ENCODE measurements at regions not wholly inside any gene's neighbourhood (a gene's known extent, or its start where the extent isn't known, plus 50 kb on each side); places are given as distances from the start of the nearest gene placed in this dataset.
"Not testable (repeated sequence)": the region's sequence is repeated elsewhere in the genome, so short reads cannot be mapped to it uniquely, and the experiment has no call there.

DNA sequence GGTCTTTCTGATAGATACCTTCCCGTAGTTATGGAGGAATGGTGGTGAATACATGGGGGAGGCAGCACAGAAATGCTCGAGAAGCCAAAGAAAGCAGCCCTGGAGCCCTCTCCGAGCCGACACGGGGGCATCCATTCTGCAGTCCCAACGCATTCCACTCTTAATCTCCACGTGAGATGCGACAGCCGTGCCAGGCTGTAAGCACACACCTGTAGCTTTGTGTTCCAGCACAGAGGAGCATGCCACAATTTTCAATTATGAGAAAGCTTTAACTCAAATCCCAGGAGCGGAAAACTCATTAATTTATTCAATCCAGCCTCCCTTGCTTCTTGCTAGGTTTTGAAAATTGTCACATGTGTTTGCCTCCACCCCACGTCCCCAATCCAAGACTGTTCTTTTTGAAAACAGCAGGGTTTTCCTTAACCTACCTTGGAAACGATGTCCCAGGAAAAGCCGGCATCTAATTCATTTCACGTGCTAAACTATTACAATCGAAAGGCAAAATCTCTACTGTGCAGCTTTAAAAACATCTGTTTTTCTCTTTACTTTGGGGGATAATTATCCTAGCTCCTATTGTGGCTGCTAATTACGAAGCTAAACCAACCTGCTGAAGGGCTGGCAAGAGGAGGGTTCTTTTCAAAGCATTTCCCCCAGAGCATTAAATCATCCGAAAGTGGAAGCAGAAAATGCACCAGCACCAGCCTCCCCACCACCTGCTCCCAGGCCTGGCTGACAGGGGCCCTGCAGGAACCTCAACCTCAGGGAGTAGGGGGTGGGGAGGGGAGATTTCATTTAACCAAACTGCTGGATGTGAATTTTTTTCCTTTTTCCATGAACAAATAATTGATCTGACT is 56.0 kb upstream of the CHST15 start:
- Histone ChIP-seq H3K4me1 (peaks cover 0 to 56% (median 28%) of the 10 kb centered on the region in 4 donors), H3K27ac (peak overlapping the region in 1 of 4 donors; percentile 20), H3K27me3 (no peaks in the 10 kb centered on the region), H3K9me3 (no peaks in the 10 kb centered on the region), H3K36me3 (no peaks in the 10 kb centered on the region), H3K4me3 (no peak overlapping the region)
- TF ChIP-seq, protein P1, sequence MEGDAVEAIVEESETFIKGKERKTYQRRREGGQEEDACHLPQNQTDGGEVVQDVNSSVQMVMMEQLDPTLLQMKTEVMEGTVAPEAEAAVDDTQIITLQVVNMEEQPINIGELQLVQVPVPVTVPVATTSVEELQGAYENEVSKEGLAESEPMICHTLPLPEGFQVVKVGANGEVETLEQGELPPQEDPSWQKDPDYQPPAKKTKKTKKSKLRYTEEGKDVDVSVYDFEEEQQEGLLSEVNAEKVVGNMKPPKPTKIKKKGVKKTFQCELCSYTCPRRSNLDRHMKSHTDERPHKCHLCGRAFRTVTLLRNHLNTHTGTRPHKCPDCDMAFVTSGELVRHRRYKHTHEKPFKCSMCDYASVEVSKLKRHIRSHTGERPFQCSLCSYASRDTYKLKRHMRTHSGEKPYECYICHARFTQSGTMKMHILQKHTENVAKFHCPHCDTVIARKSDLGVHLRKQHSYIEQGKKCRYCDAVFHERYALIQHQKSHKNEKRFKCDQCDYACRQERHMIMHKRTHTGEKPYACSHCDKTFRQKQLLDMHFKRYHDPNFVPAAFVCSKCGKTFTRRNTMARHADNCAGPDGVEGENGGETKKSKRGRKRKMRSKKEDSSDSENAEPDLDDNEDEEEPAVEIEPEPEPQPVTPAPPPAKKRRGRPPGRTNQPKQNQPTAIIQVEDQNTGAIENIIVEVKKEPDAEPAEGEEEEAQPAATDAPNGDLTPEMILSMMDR (IDR thresholded peaks at IDR 0.05), result no peak
- TF ChIP-seq POLR2A (IDR thresholded peaks at IDR 0.05) (no peak), EP300 (IDR thresholded peaks at IDR 0.05) (no peak)
- DNase-seq (ENCODE audit: low spot score in 2 of 2), result no peak
- 52 to 53% methylated on average over 17 of the region's 17 CpGs for WGBS, 2 donors

DNA sequence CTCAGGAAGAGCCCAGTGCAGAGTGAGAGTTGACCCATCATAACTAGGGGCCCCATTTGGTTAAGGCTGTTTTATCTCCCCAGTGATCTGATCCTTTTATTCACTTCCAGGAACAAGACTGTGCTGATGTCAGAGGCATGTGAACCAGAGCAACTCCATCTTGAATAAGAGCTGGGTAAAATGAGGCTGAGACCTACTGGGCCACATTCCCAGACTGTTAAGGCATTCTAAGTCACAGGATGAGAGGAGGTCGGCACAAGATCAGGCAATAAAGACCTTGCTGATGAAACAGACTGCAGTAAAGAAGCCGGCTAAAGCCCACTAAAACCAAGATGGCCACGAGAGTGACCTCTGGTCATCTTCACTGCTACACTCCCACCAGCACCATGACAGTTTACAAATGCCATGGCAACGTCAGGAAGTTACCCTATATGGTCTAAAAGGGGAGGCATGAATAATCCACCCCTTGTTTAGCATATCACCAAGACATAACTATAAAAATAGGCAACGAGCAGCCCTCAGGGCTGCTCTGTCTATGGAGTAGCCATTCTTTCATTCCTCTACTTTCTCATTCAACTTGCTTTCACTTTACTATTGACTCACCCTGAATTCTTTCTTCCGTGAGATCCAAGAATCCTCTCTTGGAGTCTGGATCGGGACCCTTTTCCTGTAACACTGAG is 55.3 kb upstream of the CHST15 start:
- 64% methylated on average over 7 of the region's 7 CpGs for WGBS, 2 donors

DNA sequence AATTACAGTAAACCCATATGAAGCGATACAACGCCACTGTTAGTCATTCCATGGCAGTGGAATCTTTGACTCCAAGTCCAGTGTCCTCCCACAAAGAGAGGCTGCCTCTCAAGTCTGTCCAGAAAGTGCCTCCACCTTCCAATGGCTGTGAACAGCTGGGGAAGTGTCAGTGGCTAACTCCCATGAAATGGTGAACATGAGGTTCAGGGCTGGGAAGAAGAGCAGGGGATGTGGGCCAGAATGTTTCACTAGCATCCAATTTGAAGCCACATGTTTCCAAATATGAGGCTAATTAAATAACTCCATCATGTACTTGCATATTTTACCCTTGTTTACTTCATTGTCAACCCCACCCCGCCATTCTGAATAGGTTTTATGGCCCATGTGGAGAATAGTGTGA is 53.1 kb upstream of the CHST15 start:
- Histone ChIP-seq H3K4me1 (peaks cover 0 to 50% (median 13%) of the 10 kb centered on the region in 4 donors), H3K9me3 (no peaks in the 10 kb centered on the region), H3K27me3 (no peaks in the 10 kb centered on the region), H3K27ac (no peak overlapping the region), H3K36me3 (no peaks in the 10 kb centered on the region), H3K4me3 (no peak overlapping the region)
- no peak for DNase-seq (ENCODE audit: low spot score in 2 of 2)
- 89 to 90% methylated on average over 3 of the region's 3 CpGs for WGBS, 2 donors
- TF ChIP-seq POLR2A (IDR thresholded peaks at IDR 0.05) (no peak), EP300 (IDR thresholded peaks at IDR 0.05) (no peak)
- TF ChIP-seq, protein P1 (IDR thresholded peaks at IDR 0.05), result no peak

More for the DNA sequence above, 55.3 kb upstream of the CHST15 start:
- DNase-seq (ENCODE audit: low spot score in 2 of 2); H3K36me3 ChIP-seq; H3K4me3 ChIP-seq; H3K9me3 ChIP-seq; H3K27me3 ChIP-seq; H3K27ac ChIP-seq: not testable (repeated sequence)
- H3K4me1 ChIP-seq, result peaks cover 0 to 59% (median 28%) of the 10 kb centered on the region in 4 donors

DNA sequence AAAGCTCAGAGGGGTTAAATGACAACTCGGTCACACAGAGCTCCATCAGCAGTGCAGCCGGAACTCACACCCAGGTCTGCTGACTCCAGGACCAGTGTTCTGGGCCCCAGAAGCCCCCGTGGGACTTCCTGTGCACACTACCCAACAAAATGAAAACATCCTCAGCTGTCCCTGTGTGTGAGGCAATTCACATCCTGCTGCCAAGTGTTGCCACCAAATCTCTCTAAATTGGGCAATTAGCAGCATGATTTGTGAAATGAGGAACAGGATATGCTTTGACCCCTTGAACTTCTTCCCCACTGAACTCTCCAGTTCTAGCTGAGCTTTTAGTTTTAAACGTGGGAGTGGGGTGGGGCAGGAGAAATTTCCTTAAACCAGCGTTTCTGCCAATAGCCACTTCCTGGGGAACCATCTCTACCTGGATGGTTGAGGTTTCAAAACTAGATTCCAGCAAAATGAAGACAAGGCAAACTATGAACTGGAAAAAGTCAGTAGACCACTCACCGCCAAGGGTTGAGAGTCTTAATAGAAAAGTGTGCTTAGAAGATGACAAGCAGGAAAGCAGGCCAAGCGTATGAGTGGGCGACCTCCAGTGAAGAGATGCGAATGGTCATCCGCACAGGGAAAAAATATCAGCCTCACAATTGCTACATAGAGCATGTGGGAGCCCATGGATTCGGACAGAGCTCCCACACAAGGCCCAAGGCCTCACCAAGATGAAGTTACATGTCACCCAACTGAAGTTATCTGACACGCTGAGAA is 51.9 kb upstream of the CHST15 start:
- Histone ChIP-seq H3K9me3 (peaks cover 0 to 5% (median 0%) of the 10 kb centered on the region in 4 donors), H3K27ac (peak overlapping the region in 2 of 4 donors; percentile 46 to 63), H3K4me1 (peaks cover 0 to 49% (median 13%) of the 10 kb centered on the region in 4 donors), H3K27me3 (no peaks in the 10 kb centered on the region), H3K4me3 (no peak overlapping the region), H3K36me3 (no peaks in the 10 kb centered on the region)
- DNase-seq (ENCODE audit: low spot score in 2 of 2), result peak; percentile 56 to 79
- TF ChIP-seq, protein P1 (IDR thresholded peaks at IDR 0.05), result no peak
- TF ChIP-seq EP300 (IDR thresholded peaks at IDR 0.05), result peak; percentile 80 to 99
- TF ChIP-seq POLR2A (IDR thresholded peaks at IDR 0.05), result no peak
- 59 to 66% methylated on average over 11 to 12 of the region's 12 CpGs for WGBS, 2 donors

DNA sequence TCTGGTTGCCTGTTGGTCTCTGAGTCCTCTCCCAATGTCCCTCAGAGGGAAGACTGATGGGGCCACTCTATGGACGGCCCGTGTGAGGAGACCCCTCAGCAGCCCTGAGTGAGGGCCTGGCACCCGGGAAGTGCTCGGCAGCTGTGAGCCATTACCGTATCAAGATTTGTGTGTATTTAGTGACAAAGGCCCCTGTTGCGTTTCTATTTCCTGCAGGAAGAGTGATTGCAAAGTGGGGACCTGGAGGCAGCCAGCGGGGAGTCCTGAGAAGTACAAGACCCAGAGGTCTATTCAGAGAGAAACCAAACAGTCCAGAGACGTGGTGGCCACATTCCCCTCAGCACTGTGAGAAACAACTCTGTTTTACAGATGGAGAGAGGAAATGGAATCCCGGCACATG is 51.1 kb upstream of the CHST15 start:
- peaks cover 0 to 5% (median 0%) of the 10 kb centered on the region in 4 donors for H3K9me3 ChIP-seq
- H3K27ac ChIP-seq, result peak overlapping the region in 3 of 4 donors; percentile 30 to 63 (median 46)
- peaks cover 0 to 44% (median 13%) of the 10 kb centered on the region in 4 donors for H3K4me1 ChIP-seq
- DNase-seq (ENCODE audit: low spot score in 2 of 2), result no peak
- no peaks in the 10 kb centered on the region for H3K36me3 ChIP-seq
- H3K27me3 ChIP-seq, result no peaks in the 10 kb centered on the region
- no peak overlapping the region for H3K4me3 ChIP-seq
- TF ChIP-seq EP300 (IDR thresholded peaks at IDR 0.05), result no peak
- TF ChIP-seq, protein P1 (IDR thresholded peaks at IDR 0.05), result no peak
- WGBS, 2 donors, result 74 to 86% methylated on average over 7 to 9 of the region's 9 CpGs
